ENCODE measurements at regions not wholly inside any gene's neighbourhood (a gene's known extent, or its start where the extent isn't known, plus 50 kb on each side); places are given as distances from the start of the nearest gene placed in this dataset.

DNA sequence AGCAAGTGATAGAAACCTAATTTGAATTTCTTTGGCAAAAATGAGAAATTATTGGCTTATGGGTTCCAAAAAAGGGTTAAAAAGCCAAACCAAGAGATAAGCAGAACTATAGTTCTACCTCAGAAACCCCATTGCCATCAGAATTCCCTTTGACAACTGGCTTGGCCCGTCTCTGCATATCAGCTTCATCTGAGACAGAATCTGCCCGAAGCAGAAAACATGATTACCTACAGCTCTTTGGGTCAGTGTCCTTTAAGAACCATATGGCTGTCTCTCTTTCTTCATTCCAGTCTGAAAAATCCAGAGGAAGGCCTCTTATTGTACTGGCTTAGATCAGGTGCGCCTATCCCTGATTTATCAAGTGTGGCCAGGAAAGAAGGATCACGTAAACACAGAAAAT, 49.8 kb upstream of the AGPS start:
- no peak for DNase-seq (ENCODE audit: low spot score)

All from putamen (tissue), 1 donor.